GM21529 (cell line): ENCODE measurements at regions not wholly inside any gene's neighbourhood (a gene's known extent, or its start where the extent isn't known, plus 50 kb on each side); places are given as distances from the start of the nearest gene placed in this dataset.
"Not testable (repeated sequence)": the region's sequence is repeated elsewhere in the genome, so short reads cannot be mapped to it uniquely, and the experiment has no call there.

Source experiments
- ATAC-seq: cut with Tn5 transposase; IDR thresholded peaks from one replicate; pipeline ENCODE4 v1.9.1; 2021; ENCODE audit not compliant: unreplicated experiment

DNA sequence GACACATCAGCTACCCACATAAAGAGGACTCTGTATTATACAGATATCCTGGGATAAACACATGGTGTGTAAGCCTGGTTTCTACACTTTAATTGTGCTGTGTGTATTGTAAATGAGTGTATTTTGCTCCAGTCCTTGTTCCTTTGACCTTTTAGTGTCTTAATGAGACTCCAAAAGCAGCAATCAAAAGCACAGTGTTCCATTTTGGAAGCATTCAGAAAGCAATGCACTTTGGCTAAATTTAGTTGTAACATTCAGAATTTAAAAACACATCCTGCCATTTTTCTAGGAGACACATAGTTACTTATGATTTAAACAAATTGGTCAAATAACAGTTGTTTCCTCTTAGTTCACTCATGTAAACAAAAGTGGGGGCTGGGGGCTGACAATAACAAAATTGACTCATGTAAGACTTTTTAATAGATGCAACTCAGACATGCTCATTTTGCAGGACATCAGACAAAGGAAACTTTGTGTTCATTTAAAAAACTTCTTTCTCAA is 122.2 kb downstream of the GPR37 start:
- ATAC-seq: no peak

DNA sequence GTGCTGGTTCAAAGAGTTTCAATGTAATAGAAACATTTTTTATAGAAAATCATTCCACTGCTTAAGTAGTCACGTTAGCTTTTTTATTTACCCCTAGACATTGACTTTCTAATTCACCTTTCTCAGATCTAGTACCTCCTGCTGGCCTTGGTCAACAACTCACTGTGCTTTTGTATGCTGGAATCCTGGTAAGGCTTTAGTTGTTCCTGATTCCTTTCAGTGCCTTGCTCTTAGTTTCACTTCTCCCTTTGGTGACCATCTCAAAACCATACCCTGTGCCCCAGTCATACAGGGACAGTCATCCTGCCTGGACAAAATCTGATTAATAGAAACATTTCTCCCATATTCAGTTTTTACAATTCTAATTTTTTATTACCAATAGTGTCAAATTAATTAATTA is 130.2 kb downstream of the GPR37 start:
- peak; percentile 66 for ATAC-seq

DNA sequence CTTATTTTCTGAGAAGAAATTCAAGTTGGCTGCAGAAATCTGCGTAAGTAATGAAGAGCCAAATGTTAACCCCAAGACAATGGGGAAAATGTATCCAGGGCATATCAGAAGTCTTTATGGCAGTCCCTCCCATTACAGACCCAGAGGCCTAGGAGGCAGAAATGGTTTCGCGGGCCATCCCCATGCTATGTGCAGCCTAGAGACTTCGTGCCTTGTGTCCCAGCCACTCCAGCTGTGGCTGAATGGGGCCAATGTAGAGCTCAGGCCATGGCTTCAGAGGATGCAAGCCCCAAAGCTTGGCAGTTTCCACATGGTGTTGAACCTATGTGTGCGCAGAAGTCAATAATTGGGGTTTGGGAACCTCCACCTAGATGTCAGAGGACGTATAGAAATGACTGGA is 131.9 kb downstream of the GPR37 start:
- no peak for ATAC-seq

DNA sequence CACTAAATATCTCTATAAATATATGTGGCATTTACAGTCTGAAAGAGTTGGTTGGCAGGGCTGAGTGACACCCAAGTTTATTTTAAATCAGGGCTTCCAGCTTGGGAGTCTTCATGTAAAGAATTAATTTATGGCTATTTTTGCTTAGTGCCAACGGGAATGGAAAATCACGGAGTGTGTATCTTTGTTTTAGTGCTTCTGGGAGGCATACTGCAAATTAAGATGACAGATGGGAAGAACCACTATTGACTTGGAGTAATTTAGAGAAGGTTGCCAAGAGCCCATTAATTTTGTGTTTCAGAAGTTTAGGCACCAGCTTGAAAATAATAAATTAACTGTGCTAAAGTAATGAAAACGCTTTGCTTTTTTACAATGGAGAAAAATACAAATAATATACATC is 135.2 kb downstream of the GPR37 start:
- ATAC-seq: no peak

GRCh38 chr7:124618871-124619270 is 146.7 kb downstream of the GPR37 start:
- ATAC-seq: no peak

DNA sequence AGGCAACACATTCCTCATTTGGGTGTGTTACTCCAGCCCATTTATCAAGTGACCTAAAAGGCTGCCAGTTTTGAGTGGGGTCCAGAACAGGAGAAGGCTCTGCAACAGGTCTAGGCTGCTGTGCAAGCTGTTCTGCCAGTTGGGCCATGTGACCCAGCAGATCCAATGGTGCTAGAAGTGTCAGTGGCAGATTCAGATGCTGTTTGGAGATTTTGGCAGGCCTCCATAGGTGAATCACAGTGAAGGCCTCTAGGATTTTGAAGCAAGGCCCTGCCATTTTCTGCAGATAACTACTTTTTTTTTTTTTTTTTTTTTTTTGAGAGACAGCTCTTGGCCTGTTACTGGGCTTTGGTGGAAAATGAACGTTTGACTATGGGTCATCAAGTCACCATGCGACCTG is 147.5 kb downstream of the GPR37 start:
- ATAC-seq: not testable (repeated sequence)

DNA sequence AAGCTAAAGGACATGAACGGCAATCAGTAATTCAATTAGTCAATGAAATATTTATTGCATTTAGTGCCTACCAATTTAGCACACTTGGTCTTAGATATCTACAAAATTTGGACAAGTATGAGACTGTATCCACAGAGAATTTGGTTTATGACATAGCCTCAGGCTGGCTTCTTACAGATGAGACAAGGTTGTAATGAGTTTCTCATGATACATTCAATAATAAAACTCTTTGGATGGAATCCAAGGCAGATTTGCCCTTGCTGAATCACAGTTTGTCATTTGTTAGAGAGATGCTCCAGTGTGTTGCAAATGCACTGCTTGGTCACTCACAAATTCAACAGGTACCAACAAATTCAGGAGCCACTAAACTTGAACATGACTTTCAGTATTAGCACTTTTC is 162.5 kb downstream of the GPR37 start:
- no peak for ATAC-seq

- ATAC-seq: no peak
Observed at GRCh38 chr7:124597509-124597908, 168.1 kb downstream of the GPR37 start.

- no peak for ATAC-seq
Observed at GRCh38 chr7:124596881-124597280, 168.7 kb downstream of the GPR37 start.

- ATAC-seq: no peak
Observed at GRCh38 chr7:124590814-124591213, 174.8 kb downstream of the GPR37 start.

- no peak for ATAC-seq
Observed at GRCh38 chr7:124577256-124577655, 188.3 kb downstream of the GPR37 start.

GRCh38 chr7:124575176-124575575 is 190.4 kb downstream of the GPR37 start:
- no peak for ATAC-seq

DNA sequence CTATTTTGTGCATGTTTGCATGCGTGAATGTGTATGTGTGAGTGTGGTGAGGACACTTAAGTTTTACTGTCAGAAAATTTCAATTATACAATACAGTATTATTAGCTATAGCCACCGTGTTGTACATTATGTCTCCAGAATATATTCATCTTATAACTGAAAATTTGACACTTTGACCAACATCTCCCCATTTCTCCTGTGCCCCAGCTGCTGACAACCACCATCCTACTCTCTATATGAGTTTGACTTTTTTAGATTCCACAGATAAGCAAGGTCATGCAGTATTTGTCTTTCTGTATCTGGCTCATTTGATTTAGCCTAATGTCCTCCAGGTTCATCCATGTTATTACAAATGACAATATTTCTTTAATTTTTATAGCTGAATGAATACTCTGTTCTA is 195.0 kb downstream of the GPR37 start:
- no peak for ATAC-seq

DNA sequence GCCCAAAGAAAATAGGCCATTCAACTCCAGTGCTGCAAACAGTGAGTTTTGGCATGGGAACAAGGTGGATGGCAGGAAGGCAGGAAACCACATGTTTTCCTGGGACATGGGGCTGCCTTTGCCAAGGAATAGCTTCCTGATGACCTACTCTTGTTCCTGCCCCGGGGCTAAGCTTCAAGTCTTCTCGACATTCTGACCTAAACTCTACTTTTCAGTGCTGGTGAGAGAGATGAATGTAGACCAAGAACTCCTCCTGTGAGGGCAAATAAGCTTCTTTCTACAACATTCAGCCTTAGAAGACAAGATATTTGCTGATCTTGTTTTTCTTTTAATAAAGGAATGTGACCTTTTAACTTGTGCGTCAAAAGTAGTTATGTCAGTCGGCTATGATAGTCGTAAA is 199.0 kb downstream of the GPR37 start:
- ATAC-seq: no peak

DNA sequence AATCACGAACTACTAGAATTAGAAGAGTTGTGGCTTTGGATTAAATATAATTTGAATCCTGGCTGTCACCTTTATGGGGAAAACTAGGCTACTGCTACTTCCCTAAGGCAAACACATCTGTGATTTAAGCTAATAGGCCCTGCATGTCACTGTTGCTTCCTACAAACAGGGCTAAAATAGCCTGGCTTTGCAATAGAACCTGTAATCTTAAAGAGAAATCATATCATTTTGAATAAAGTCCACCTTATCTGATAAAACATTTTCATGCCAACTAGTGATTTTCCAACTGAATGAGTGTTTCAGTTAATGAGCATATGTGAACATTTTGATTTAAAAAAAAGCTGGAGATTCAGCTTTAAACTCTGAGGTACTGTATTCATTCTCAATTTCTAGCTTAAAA is 208.0 kb downstream of the GPR37 start:
- no peak for ATAC-seq

DNA sequence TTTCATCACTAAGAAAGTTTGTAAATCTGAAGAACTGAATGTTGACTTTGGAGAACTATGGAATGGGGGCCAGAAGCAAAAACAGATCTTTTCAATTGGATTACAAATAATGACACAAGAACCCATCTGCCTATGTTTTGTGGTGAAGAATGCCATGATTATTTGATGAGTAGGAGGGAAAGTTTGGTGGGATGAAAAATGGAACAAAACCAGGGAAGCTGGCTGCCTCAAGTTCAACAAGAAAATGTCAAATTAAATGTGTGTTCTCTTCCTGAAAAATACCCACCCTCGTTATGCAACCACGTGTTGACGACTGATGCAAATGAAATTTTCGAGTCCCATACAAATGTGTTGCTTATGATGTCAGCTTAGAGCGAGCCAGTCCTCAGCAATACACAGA is 208.5 kb downstream of the GPR37 start:
- no peak for ATAC-seq

DNA sequence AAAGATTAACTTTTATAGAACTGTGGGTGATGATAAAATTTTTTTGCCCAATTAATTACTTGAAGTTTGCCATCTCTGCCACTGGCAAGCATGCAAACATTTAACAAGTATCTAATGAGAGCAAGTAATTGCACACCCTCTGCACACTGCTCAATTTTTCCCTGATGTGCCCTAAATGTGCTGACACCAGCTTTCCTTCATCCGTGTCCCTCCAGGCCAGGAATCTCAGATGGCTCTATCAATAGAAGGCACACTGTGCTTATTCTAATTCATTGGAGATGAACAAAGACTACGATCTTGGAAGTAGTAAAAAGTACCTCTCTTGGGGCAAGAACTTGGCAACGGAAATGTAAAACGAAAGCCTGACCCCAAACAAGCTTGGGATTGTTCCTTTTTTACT is 212.1 kb downstream of the GPR37 start:
- ATAC-seq: no peak

GRCh38 chr7:124552217-124552616 is 213.4 kb downstream of the GPR37 start:
- no peak for ATAC-seq

DNA sequence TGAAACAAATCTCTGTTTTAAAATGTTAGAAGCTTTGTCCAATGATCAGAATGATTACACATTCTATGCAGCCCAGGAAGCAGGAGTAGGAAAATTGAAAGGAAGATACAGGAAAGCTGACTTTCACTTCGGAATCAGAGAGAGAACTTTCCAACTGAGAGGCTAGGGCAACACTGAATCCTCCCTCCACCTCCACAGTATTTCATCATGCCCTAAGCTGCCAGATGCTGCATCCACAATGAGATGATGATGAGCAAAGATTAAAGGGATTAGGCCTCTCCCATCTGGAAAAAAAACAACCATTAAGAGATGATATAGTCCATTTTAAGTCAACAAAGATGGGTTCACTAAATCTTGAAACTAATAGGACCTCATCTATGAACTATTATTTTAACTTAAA is 215.6 kb downstream of the GPR37 start:
- no peak for ATAC-seq

GRCh38 chr7:124542476-124542875 is 223.1 kb downstream of the GPR37 start:
- ATAC-seq: no peak

- no peak for ATAC-seq
Observed at GRCh38 chr7:124536156-124536762, 229.3 kb downstream of the GPR37 start.

GRCh38 chr7:124532166-124532565 is 233.4 kb downstream of the GPR37 start:
- no peak for ATAC-seq

GRCh38 chr7:124516911-124517310 is 248.7 kb downstream of the GPR37 start:
- ATAC-seq: no peak
